ENCODE measurements at regions not wholly inside any gene's neighbourhood (a gene's known extent, or its start where the extent isn't known, plus 50 kb on each side); places are given as distances from the start of the nearest gene placed in this dataset.

GRCh38 chr4:62144431-62144830 lies 944.3 kb downstream of the ADGRL3 start:
- peaks cover 6% of the 10 kb centered on the region for H3K9me3 Mint-ChIP-seq (ENCODE audit: low read depth, unreplicated experiment)
- H3K36me3 Mint-ChIP-seq (ENCODE audit: insufficient read depth, unreplicated experiment), result no peaks in the 10 kb centered on the region
- intact Hi-C loops (cut with micrococcal nuclease; ENCODE audit: unreplicated experiment), result no loop called here
- CTCF ChIA-PET, result no interaction called here
- BruUV-seq (replicated peaks), result no TSS peak
- H3K4me1 Mint-ChIP-seq (ENCODE audit: low read depth, unreplicated experiment), result no peaks in the 10 kb centered on the region
- no peak for DNase-seq
- no peak overlapping the region for H3K4me3 Mint-ChIP-seq (ENCODE audit: low read depth, unreplicated experiment)
- no peak for TF ChIP-seq CTCF (IDR thresholded peaks at IDR 0.05; ENCODE audit: unreplicated experiment)
- no peak overlapping the region for H3K27ac Mint-ChIP-seq (ENCODE audit: unreplicated experiment)
- no peaks in the 10 kb centered on the region for H3K27me3 Mint-ChIP-seq (ENCODE audit: unreplicated experiment)

GRCh38 chr4:62135565-62136156 lies 935.5 kb downstream of the ADGRL3 start:
- H3K27me3 Mint-ChIP-seq (ENCODE audit: unreplicated experiment), result no peaks in the 10 kb centered on the region
- no TSS peak for BruUV-seq (replicated peaks)
- no peaks in the 10 kb centered on the region for H3K36me3 Mint-ChIP-seq (ENCODE audit: insufficient read depth, unreplicated experiment)
- intact Hi-C loops (cut with micrococcal nuclease; ENCODE audit: unreplicated experiment), result no loop called here
- DNase-seq, result no peak
- no peaks in the 10 kb centered on the region for H3K4me1 Mint-ChIP-seq (ENCODE audit: low read depth, unreplicated experiment)
- peaks cover 11% of the 10 kb centered on the region for H3K9me3 Mint-ChIP-seq (ENCODE audit: low read depth, unreplicated experiment)
- TF ChIP-seq CTCF (IDR thresholded peaks at IDR 0.05; ENCODE audit: unreplicated experiment), result no peak
- CTCF ChIA-PET, result no interaction called here
- no peak overlapping the region for H3K27ac Mint-ChIP-seq (ENCODE audit: unreplicated experiment)
- H3K4me3 Mint-ChIP-seq (ENCODE audit: low read depth, unreplicated experiment), result no peak overlapping the region

GRCh38 chr4:62133977-62134376 lies 933.9 kb downstream of the ADGRL3 start:
- no peaks in the 10 kb centered on the region for H3K36me3 Mint-ChIP-seq (ENCODE audit: insufficient read depth, unreplicated experiment)
- no peak overlapping the region for H3K4me3 Mint-ChIP-seq (ENCODE audit: low read depth, unreplicated experiment)
- no TSS peak for BruUV-seq (replicated peaks)
- H3K27ac Mint-ChIP-seq (ENCODE audit: unreplicated experiment), result no peak overlapping the region
- intact Hi-C loops (cut with micrococcal nuclease; ENCODE audit: unreplicated experiment), result no loop called here
- H3K27me3 Mint-ChIP-seq (ENCODE audit: unreplicated experiment), result no peaks in the 10 kb centered on the region
- DNase-seq, result no peak
- CTCF ChIA-PET, result no interaction called here
- no peak for TF ChIP-seq CTCF (IDR thresholded peaks at IDR 0.05; ENCODE audit: unreplicated experiment)
- H3K4me1 Mint-ChIP-seq (ENCODE audit: low read depth, unreplicated experiment), result no peaks in the 10 kb centered on the region
- H3K9me3 Mint-ChIP-seq (ENCODE audit: low read depth, unreplicated experiment), result peaks cover 11% of the 10 kb centered on the region

GRCh38 chr4:62133101-62133897 lies 933.2 kb downstream of the ADGRL3 start:
- Mint-ChIP-seq H3K4me3 (ENCODE audit: low read depth, unreplicated experiment) (no peak overlapping the region), H3K27ac (ENCODE audit: unreplicated experiment) (no peak overlapping the region), H3K27me3 (ENCODE audit: unreplicated experiment) (no peaks in the 10 kb centered on the region), H3K9me3 (ENCODE audit: low read depth, unreplicated experiment) (peaks cover 7% of the 10 kb centered on the region), H3K4me1 (ENCODE audit: low read depth, unreplicated experiment) (no peaks in the 10 kb centered on the region), H3K36me3 (ENCODE audit: insufficient read depth, unreplicated experiment) (no peaks in the 10 kb centered on the region)
- intact Hi-C loops (cut with micrococcal nuclease; ENCODE audit: unreplicated experiment), result no loop called here
- no TSS peak for BruUV-seq (replicated peaks)
- CTCF ChIA-PET, result no interaction called here
- no peak for TF ChIP-seq CTCF (IDR thresholded peaks at IDR 0.05; ENCODE audit: unreplicated experiment)
- no peak for DNase-seq
